WTC11 (cell line): ENCODE measurements at regions not wholly inside any gene's neighbourhood (a gene's known extent, or its start where the extent isn't known, plus 50 kb on each side); places are given as distances from the start of the nearest gene placed in this dataset.

Experiments
- ATAC-seq: fragments of 200-7000 bp; cut with Tn5 transposase; 2 replicates; pipeline ENCODE4 v1.10.0; 2021; ENCODE audit warnings: mild to moderate bottlenecking, moderate library complexity
- CTCF ChIA-PET: fragments of 300-600 bp; sonication (Branson Sonifier 250); formaldehyde crosslinking; loops from one replicate; lab custom pipeline; 2021; ENCODE audit warnings: antibody characterized with exemption; lab: Charles Lee
- POLR2A ChIA-PET: fragments of 350-600 bp; sonication (Branson Sonifier 250); formaldehyde crosslinking; loops from one replicate; lab custom pipeline; 2021; ENCODE audit warnings: antibody characterized with exemption; lab: Charles Lee
- DNase-seq: peaks from one replicate; pipeline ENCODE4 v3.0.0; 2021; ENCODE audit warnings: low spot score
- H3K27ac Mint-ChIP-seq: 2 replicates; pipeline ENCODE4 v1.8.0; 2021; ENCODE audit warnings: mixed read lengths
- H3K27me3 Mint-ChIP-seq: 2 replicates; pipeline ENCODE4 v1.8.0; 2021; ENCODE audit warnings: low read depth, mild to moderate bottlenecking, moderate library complexity, mixed read lengths
- H3K36me3 Mint-ChIP-seq: 2 replicates; pipeline ENCODE4 v1.8.0; 2021; ENCODE audit warnings: mixed read lengths
- H3K4me1 Mint-ChIP-seq: 2 replicates; pipeline ENCODE4 v1.8.0; 2022; ENCODE audit warnings: mixed read lengths
- H3K4me3 Mint-ChIP-seq: 2 replicates; pipeline ENCODE4 v1.8.0; 2021; ENCODE audit warnings: mild to moderate bottlenecking, moderate library complexity, mixed read lengths
- H3K9me3 Mint-ChIP-seq: 2 replicates; pipeline ENCODE4 v1.8.0; 2021; ENCODE audit warnings: mixed read lengths
- CREB1 ChIP-seq: sonication (generic); formaldehyde crosslinking; IDR thresholded peaks from 2 replicates; pipeline ENCODE4 v1.8.0; 2023; ENCODE audit warnings: mild to moderate bottlenecking, missing genetic modification reagents
- ELF4 ChIP-seq: sonication (generic); formaldehyde crosslinking; IDR thresholded peaks from 2 replicates; pipeline ENCODE4 v1.8.1; 2022; ENCODE audit warnings: low read depth, mild to moderate bottlenecking, moderate library complexity, missing genetic modification reagents
- NR2C2 ChIP-seq: sonication (generic); formaldehyde crosslinking; IDR thresholded peaks from 2 replicates; pipeline ENCODE4 v1.8.0; 2022; ENCODE audit warnings: mild to moderate bottlenecking, missing genetic modification reagents
- NR3C1 ChIP-seq: sonication (generic); formaldehyde crosslinking; conservative IDR thresholded peaks from 2 replicates; pipeline ENCODE4 v1.8.1; 2023; ENCODE audit warnings: low read depth, mild to moderate bottlenecking, missing genetic modification reagents
- SP1 ChIP-seq: sonication (generic); formaldehyde crosslinking; conservative IDR thresholded peaks from 2 replicates; pipeline ENCODE4 v1.8.1; 2022; ENCODE audit warnings: missing genetic modification reagents
- ZNF121 ChIP-seq: sonication (generic); formaldehyde crosslinking; IDR thresholded peaks from 2 replicates; pipeline ENCODE4 v1.8.0; 2023; ENCODE audit warnings: missing genetic modification reagents
- ZNF416 ChIP-seq: fragments of 250-450 bp; sonication (Bioruptor Pico); IDR thresholded peaks from 2 replicates; pipeline ENCODE4 v1.9.0; 2021; ENCODE audit warnings: mild to moderate bottlenecking, inconsistent platforms
- TF ChIP-seq, protein P1 (sequence below): fragments of 250-450 bp; sonication (Bioruptor Pico); conservative IDR thresholded peaks from 2 replicates; pipeline ENCODE4 v1.9.0; 2021; ENCODE audit warnings: mild to moderate bottlenecking
- TF ChIP-seq, protein P2 (sequence below): sonication (generic); formaldehyde crosslinking; IDR thresholded peaks from 2 replicates; pipeline ENCODE4 v1.8.1; 2022; ENCODE audit warnings: low read depth, mild to moderate bottlenecking, moderate library complexity, missing genetic modification reagents, borderline replicate concordance
- TF ChIP-seq, protein P3 (sequence below): sonication (generic); formaldehyde crosslinking; IDR thresholded peaks from 2 replicates; pipeline ENCODE4 v1.8.1; 2022; ENCODE audit warnings: mild to moderate bottlenecking, moderate library complexity, missing genetic modification reagents
- TF ChIP-seq, protein P4 (sequence below): sonication (generic); formaldehyde crosslinking; IDR thresholded peaks from 2 replicates; pipeline ENCODE4 v1.8.1; 2023; ENCODE audit warnings: mild to moderate bottlenecking, missing genetic modification reagents
- TF ChIP-seq, protein P5 (sequence below): fragments of 250-450 bp; sonication (Bioruptor Pico); IDR thresholded peaks from 2 replicates; pipeline ENCODE4 v1.9.0; 2021; ENCODE audit warnings: mild to moderate bottlenecking
- TF ChIP-seq, protein P6 (sequence below): sonication (generic); formaldehyde crosslinking; IDR thresholded peaks from 2 replicates; pipeline ENCODE4 v1.8.0; 2022; ENCODE audit warnings: mild to moderate bottlenecking, missing genetic modification reagents

DNA sequence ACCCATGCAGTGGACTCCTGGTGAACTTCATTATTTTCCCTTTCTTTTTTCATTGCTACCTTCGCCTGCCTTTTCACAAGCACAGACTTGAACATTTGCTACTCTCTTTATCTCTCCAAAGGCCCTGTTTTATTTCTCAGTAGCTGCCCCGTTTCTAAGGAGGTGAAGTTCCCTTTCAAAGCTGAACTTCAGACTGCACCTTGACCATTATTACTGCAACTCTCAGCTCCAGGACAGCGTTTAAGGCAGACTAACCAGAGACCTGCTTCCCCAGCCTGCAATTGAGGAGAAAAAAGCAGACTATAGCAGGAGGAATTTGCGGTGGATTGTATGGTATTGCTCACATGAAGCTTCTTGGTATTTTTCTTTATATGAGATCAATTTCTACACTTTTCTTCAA lies 460.7 kb downstream of the CBLN4 start:
- POLR2A ChIA-PET = no interaction called here
- no peak overlapping the region for H3K4me3 Mint-ChIP-seq
- CTCF ChIA-PET = no interaction called here
- no peaks in the 10 kb centered on the region for H3K4me1 Mint-ChIP-seq
- H3K36me3 Mint-ChIP-seq = peaks cover 78% of the 10 kb centered on the region
- peaks cover 14% of the 10 kb centered on the region for H3K27me3 Mint-ChIP-seq
- TF ChIP-seq, protein P1, sequence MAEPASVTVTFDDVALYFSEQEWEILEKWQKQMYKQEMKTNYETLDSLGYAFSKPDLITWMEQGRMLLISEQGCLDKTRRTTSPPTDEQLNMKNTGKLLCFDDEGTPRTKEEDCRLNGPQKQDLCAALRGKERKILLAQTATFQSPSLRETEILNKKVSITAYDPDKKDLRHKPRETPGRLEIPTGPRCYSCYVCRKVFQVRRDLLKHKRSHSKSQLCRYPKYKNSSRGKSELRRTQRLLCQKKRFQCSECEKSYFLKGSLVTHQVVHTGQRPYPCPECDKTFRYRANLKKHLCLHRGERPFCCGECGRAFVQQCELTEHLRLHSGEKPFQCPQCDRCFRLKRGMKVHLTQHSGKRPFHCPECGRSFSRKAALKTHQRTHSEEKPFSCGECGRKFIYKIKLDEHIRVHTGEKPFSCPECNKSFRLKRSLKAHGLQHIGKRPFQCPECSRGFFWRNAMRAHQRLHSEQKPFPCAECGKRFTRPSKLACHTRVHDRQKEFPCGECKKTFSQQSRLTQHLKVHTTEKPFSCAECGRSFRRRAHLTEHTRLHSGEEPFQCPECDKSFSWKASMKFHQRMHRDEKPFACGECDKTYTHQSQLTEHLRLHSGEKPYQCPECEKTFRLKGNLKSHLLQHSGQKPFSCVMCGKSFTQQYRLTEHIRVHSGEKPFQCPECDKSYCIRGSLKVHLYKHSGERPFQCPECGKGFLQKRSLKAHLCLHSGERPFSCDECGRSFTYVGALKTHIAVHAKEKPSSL (CRISPR knock-in tag) = no peak
- TF ChIP-seq, protein P2, sequence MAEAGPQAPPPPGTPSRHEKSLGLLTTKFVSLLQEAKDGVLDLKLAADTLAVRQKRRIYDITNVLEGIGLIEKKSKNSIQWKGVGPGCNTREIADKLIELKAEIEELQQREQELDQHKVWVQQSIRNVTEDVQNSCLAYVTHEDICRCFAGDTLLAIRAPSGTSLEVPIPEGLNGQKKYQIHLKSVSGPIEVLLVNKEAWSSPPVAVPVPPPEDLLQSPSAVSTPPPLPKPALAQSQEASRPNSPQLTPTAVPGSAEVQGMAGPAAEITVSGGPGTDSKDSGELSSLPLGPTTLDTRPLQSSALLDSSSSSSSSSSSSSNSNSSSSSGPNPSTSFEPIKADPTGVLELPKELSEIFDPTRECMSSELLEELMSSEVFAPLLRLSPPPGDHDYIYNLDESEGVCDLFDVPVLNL (CRISPR knock-in tag) = no peak
- TF ChIP-seq, protein P3, sequence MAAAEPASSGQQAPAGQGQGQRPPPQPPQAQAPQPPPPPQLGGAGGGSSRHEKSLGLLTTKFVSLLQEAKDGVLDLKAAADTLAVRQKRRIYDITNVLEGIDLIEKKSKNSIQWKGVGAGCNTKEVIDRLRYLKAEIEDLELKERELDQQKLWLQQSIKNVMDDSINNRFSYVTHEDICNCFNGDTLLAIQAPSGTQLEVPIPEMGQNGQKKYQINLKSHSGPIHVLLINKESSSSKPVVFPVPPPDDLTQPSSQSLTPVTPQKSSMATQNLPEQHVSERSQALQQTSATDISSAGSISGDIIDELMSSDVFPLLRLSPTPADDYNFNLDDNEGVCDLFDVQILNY = no peak
- TF ChIP-seq NR2C2 (CRISPR knock-in tag) (no peak), SP1 (CRISPR knock-in tag) (no peak), ZNF416 (CRISPR knock-in tag) (no peak), ZNF121 (CRISPR knock-in tag) (no peak)
- TF ChIP-seq, protein P4, sequence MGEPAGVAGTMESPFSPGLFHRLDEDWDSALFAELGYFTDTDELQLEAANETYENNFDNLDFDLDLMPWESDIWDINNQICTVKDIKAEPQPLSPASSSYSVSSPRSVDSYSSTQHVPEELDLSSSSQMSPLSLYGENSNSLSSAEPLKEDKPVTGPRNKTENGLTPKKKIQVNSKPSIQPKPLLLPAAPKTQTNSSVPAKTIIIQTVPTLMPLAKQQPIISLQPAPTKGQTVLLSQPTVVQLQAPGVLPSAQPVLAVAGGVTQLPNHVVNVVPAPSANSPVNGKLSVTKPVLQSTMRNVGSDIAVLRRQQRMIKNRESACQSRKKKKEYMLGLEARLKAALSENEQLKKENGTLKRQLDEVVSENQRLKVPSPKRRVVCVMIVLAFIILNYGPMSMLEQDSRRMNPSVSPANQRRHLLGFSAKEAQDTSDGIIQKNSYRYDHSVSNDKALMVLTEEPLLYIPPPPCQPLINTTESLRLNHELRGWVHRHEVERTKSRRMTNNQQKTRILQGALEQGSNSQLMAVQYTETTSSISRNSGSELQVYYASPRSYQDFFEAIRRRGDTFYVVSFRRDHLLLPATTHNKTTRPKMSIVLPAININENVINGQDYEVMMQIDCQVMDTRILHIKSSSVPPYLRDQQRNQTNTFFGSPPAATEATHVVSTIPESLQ (CRISPR knock-in tag) = no peak
- TF ChIP-seq, protein P5, sequence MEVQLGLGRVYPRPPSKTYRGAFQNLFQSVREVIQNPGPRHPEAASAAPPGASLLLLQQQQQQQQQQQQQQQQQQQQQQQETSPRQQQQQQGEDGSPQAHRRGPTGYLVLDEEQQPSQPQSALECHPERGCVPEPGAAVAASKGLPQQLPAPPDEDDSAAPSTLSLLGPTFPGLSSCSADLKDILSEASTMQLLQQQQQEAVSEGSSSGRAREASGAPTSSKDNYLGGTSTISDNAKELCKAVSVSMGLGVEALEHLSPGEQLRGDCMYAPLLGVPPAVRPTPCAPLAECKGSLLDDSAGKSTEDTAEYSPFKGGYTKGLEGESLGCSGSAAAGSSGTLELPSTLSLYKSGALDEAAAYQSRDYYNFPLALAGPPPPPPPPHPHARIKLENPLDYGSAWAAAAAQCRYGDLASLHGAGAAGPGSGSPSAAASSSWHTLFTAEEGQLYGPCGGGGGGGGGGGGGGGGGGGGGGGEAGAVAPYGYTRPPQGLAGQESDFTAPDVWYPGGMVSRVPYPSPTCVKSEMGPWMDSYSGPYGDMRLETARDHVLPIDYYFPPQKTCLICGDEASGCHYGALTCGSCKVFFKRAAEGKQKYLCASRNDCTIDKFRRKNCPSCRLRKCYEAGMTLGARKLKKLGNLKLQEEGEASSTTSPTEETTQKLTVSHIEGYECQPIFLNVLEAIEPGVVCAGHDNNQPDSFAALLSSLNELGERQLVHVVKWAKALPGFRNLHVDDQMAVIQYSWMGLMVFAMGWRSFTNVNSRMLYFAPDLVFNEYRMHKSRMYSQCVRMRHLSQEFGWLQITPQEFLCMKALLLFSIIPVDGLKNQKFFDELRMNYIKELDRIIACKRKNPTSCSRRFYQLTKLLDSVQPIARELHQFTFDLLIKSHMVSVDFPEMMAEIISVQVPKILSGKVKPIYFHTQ (CRISPR knock-in tag) = no peak
- no peak for DNase-seq
- H3K27ac Mint-ChIP-seq = no peak overlapping the region
- peaks cover 86% of the 10 kb centered on the region for H3K9me3 Mint-ChIP-seq
- no peak for ATAC-seq

DNA sequence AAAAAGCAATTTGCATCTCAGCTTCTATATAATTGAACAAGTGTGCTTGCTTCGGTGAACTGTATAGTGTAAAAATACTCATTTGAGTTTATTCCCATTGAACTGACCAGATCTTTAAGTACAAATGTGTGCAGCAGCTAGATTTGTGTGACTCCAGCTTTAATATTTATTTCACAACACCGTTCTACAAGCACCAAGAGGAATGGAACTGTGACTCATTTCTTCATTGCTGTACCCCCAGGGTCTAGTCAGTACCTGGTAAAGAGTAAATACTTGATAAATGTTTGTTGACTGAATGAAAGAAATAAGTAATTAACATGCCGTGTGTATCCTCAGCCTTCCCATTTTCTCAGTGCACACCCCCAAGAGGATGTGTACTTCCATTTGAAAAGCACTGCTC lies 464.8 kb downstream of the CBLN4 start:
- DNase-seq = no peak
- ATAC-seq = no peak
- CTCF ChIA-PET = no interaction called here
- H3K27ac Mint-ChIP-seq = no peak overlapping the region
- peaks cover 83% of the 10 kb centered on the region for H3K36me3 Mint-ChIP-seq
- peaks cover 92% of the 10 kb centered on the region for H3K9me3 Mint-ChIP-seq
- POLR2A ChIA-PET = no interaction called here
- H3K4me1 Mint-ChIP-seq = no peaks in the 10 kb centered on the region
- H3K27me3 Mint-ChIP-seq = peaks cover 15% of the 10 kb centered on the region
- H3K4me3 Mint-ChIP-seq = no peak overlapping the region
- TF ChIP-seq NR3C1 (CRISPR knock-in tag) (no peak), ELF4 (CRISPR knock-in tag) (no peak), CREB1 (CRISPR knock-in tag) (no peak)
- TF ChIP-seq, protein P6, sequence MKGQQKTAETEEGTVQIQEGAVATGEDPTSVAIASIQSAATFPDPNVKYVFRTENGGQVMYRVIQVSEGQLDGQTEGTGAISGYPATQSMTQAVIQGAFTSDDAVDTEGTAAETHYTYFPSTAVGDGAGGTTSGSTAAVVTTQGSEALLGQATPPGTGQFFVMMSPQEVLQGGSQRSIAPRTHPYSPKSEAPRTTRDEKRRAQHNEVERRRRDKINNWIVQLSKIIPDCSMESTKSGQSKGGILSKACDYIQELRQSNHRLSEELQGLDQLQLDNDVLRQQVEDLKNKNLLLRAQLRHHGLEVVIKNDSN (CRISPR knock-in tag) = no peak
